PC-9 (cell line): ENCODE measurements at regions not wholly inside any gene's neighbourhood (a gene's known extent, or its start where the extent isn't known, plus 50 kb on each side); places are given as distances from the start of the nearest gene placed in this dataset.

ENCODE experiments used
- BruUV-seq: library from RNA; stranded (reverse); fragments of 400-500 nt; replicated peaks from 2 replicates; lab custom pipeline; 2021; lab: Mats Ljungman, UMichigan
- CTCF ChIA-PET: fragments of 300-600 bp; sonication (Branson Sonifier 250); formaldehyde crosslinking; loops from one replicate; lab custom pipeline; 2022; ENCODE audit warnings: antibody characterized with exemption; lab: Charles Lee
- POLR2A ChIA-PET: fragments of 300-600 bp; sonication (Branson Sonifier 250); formaldehyde crosslinking; loops from one replicate; lab custom pipeline; 2022; ENCODE audit warnings: antibody characterized with exemption; ENCODE audit not compliant: unreplicated experiment; lab: Charles Lee
- DNase-seq, 2 experiments: peaks; one replicate each; pipeline versions ENCODE4 v3.0.0 to v3.0.0-alpha.2; 2015 to 2022; ENCODE audit warnings: mixed read lengths in 1 of 2
- H2AFZ ChIP-seq: fragments of 200-600 bp; sonication (generic); 2 replicates; pipeline ENCODE4 v1.8.1; 2017; ENCODE audit warnings: antibody characterized with exemption
- H3F3A ChIP-seq: fragments of 200-600 bp; sonication (generic); 2 replicates; pipeline ENCODE4 v1.8.1; 2017; ENCODE audit warnings: antibody characterized with exemption, mild to moderate bottlenecking, low read depth; ENCODE audit not compliant: insufficient read depth
- H3K27ac ChIP-seq: fragments of 200-600 bp; sonication (generic); 2 replicates; pipeline ENCODE4 v1.6.1; 2016; ENCODE audit warnings: mixed run types
- H3K27me3 ChIP-seq: fragments of 200-600 bp; sonication (generic); 2 replicates; pipeline ENCODE4 v1.6.1; 2016; ENCODE audit warnings: low read depth, mixed run types; ENCODE audit not compliant: insufficient read depth
- H3K36me3 ChIP-seq: fragments of 200-600 bp; sonication (generic); 2 replicates; pipeline ENCODE4 v1.6.1; 2016; ENCODE audit warnings: low read depth, mixed run types
- H3K4me1 ChIP-seq: fragments of 200-600 bp; sonication (generic); replicated peaks from 2 replicates; pipeline ENCODE4 v1.6.1; 2016; ENCODE audit warnings: mixed run types; ENCODE audit not compliant: insufficient read depth
- H3K4me2 ChIP-seq: fragments of 200-600 bp; sonication (generic); 2 replicates; pipeline ENCODE4 v1.6.1; 2017; ENCODE audit warnings: mixed run types
- H3K4me3 ChIP-seq: fragments of 200-600 bp; sonication (generic); 2 replicates; pipeline ENCODE4 v1.6.1; 2016; ENCODE audit warnings: mixed run types
- H3K79me2 ChIP-seq: fragments of 200-600 bp; sonication (generic); 2 replicates; pipeline ENCODE4 v1.6.1; 2017; ENCODE audit warnings: low read depth, mixed run types
- H3K9me2 ChIP-seq: fragments of 200-600 bp; sonication (generic); 2 replicates; pipeline ENCODE4 v1.8.1; 2017; ENCODE audit warnings: mild to moderate bottlenecking; ENCODE audit not compliant: insufficient read depth
- H3K9me3 ChIP-seq: fragments of 200-600 bp; sonication (generic); 2 replicates; pipeline ENCODE4 v1.8.1; 2016; ENCODE audit warnings: low read depth; ENCODE audit not compliant: insufficient read depth
- H4K20me1 ChIP-seq: fragments of 200-600 bp; sonication (generic); 2 replicates; pipeline ENCODE4 v1.8.1; 2017; ENCODE audit not compliant: insufficient read depth
- EZH2 ChIP-seq: fragments of 200-600 bp; sonication (generic); IDR thresholded peaks from 2 replicates; pipeline ENCODE4 v1.8.0; 2017; ENCODE audit warnings: antibody characterized with exemption, low read depth
- intact Hi-C: fragments of 100-400 bp; cut with micrococcal nuclease; formaldehyde crosslinking; loops from one replicate; pipeline ENCODE4 v1.10.0; 2022; ENCODE audit not compliant: unreplicated experiment
- TF ChIP-seq, protein P1 (sequence below): fragments of 200-600 bp; sonication (generic); conservative IDR thresholded peaks from 2 replicates; pipeline ENCODE4 v1.6.1; 2017; ENCODE audit warnings: mixed run types, antibody characterized with exemption, mild to moderate bottlenecking, moderate library complexity

DNA sequence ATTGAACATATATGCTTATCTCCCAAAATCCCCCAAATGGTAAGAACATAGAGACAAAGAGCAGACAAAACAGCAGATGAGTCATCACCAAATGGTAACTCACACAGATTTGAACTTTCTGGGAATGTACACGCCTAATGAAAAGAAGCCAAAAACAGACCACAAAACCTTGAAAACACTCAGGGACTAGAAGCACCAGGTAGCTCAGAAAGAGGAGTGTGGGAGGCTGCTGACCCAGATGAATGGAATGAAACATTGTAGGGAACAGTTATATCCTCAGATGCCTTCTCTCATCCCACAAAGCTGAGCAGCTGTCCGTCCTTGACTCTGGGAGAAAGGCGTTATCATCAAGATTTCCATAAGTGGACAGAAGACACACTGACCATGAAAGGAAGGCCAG lies 307.0 kb upstream of the USP25 start:
- no peaks in the 10 kb centered on the region for H3K36me3 ChIP-seq
- H3K79me2 ChIP-seq: no peaks in the 10 kb centered on the region
- no peak overlapping the region for H3K4me2 ChIP-seq
- no peaks in the 10 kb centered on the region for H3K9me2 ChIP-seq
- CTCF ChIA-PET: no interaction called here
- no TSS peak for BruUV-seq
- H3K27ac ChIP-seq: no peak overlapping the region
- H3K27me3 ChIP-seq: no peaks in the 10 kb centered on the region
- no peaks in the 10 kb centered on the region for H3K9me3 ChIP-seq
- no peaks in the 10 kb centered on the region for H3K4me1 ChIP-seq
- no peak for TF ChIP-seq EZH2
- TF ChIP-seq, protein P1, sequence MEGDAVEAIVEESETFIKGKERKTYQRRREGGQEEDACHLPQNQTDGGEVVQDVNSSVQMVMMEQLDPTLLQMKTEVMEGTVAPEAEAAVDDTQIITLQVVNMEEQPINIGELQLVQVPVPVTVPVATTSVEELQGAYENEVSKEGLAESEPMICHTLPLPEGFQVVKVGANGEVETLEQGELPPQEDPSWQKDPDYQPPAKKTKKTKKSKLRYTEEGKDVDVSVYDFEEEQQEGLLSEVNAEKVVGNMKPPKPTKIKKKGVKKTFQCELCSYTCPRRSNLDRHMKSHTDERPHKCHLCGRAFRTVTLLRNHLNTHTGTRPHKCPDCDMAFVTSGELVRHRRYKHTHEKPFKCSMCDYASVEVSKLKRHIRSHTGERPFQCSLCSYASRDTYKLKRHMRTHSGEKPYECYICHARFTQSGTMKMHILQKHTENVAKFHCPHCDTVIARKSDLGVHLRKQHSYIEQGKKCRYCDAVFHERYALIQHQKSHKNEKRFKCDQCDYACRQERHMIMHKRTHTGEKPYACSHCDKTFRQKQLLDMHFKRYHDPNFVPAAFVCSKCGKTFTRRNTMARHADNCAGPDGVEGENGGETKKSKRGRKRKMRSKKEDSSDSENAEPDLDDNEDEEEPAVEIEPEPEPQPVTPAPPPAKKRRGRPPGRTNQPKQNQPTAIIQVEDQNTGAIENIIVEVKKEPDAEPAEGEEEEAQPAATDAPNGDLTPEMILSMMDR: no peak
- H2AFZ ChIP-seq: no peak overlapping the region
- intact Hi-C loops: loop anchor here (2.0 kb wide), 1 partner anchor 212 kb away; no protein-coding TSS in a partner anchor
- POLR2A ChIA-PET: no interaction called here
- no peaks in the 10 kb centered on the region for H3F3A ChIP-seq
- no peak overlapping the region for H3K4me3 ChIP-seq
- H4K20me1 ChIP-seq: no peaks in the 10 kb centered on the region
- peak in 1 of 2 experiments; percentile 7 for DNase-seq

DNA sequence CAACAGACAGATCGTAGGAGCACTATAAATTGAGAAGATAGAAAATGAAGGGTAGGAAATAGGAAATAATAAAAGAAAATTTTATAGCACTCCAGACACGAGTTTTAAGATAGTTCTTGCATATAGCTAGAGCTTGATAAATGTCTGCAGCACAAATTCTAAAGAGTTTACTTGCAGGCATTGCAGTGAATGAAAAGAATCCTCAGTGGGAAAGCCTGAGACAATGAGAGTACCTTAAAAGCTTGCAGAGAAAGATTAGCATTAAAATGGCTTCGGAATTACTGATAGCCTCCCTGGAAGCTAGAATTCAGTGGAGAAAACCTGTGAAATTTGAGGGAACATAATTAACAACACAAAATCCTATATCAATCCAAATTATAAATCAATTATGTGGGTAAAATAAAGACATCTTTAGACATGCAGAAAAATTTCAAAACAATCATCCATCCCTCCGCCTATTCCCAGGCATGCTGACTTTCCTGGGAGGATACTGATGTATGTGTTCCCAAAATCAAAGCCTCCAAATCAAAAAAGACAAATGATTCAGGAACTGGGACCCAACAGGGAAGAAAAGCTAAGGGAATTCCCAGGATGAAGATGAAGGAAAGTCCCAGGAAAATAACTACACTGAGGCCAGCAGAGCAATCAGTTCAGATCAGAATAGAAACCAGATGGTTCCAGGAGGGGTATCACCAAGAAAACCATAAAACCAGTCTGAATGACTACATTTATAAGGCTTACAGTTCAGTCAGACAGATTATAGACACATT lies 305.9 kb upstream of the USP25 start:
- Histone ChIP-seq H3K4me1 (no peaks in the 10 kb centered on the region), H3K36me3 (no peaks in the 10 kb centered on the region), H3K79me2 (no peaks in the 10 kb centered on the region), H3K4me2 (no peak overlapping the region), H3K4me3 (no peak overlapping the region), H3K27ac (no peak overlapping the region), H4K20me1 (no peaks in the 10 kb centered on the region), H2AFZ (no peak overlapping the region), H3K9me2 (no peaks in the 10 kb centered on the region), H3K9me3 (no peaks in the 10 kb centered on the region), H3K27me3 (no peaks in the 10 kb centered on the region), H3F3A (no peaks in the 10 kb centered on the region)
- ChIA-PET POLR2A (no interaction called here), CTCF (no interaction called here)
- BruUV-seq: no TSS peak
- DNase-seq: no peak
- TF ChIP-seq, protein P1: no peak
- TF ChIP-seq EZH2: no peak
- intact Hi-C loops: loop anchor here (2.0 kb wide), 1 partner anchor 213 kb away; no protein-coding TSS in a partner anchor

DNA sequence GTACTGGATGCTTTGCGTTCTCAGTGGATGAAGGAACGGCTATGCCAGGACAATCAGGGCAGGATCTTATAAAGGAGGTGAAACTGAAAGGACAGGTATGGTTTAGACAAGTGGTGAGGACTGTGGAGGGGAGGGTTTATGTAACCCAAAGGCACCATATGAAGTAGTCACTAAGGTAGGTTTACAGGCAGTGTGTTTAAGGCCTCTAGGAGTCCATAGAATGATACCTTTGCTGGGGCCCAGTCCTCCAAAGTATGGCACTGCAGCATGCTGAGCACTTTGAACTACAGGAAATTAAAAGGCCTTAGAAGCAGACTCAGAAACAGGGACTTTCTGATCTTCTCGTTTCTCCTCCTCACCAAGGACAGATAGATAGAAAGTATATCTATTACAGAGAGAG lies 304.7 kb upstream of the USP25 start:
- no peaks in the 10 kb centered on the region for H3K4me1 ChIP-seq
- TF ChIP-seq EZH2: no peak
- TF ChIP-seq, protein P1: no peak
- POLR2A ChIA-PET: no interaction called here
- H2AFZ ChIP-seq: no peak overlapping the region
- no TSS peak for BruUV-seq
- no peak overlapping the region for H3K4me3 ChIP-seq
- no peaks in the 10 kb centered on the region for H4K20me1 ChIP-seq
- H3K79me2 ChIP-seq: no peaks in the 10 kb centered on the region
- H3F3A ChIP-seq: no peaks in the 10 kb centered on the region
- DNase-seq: no peak
- intact Hi-C loops: no loop called here
- no peaks in the 10 kb centered on the region for H3K9me3 ChIP-seq
- no peaks in the 10 kb centered on the region for H3K27me3 ChIP-seq
- no peaks in the 10 kb centered on the region for H3K9me2 ChIP-seq
- H3K36me3 ChIP-seq: no peaks in the 10 kb centered on the region
- H3K27ac ChIP-seq: no peak overlapping the region
- H3K4me2 ChIP-seq: no peak overlapping the region
- CTCF ChIA-PET: no interaction called here
